A549 (cell line): ENCODE measurements at regions not wholly inside any gene's neighbourhood (a gene's known extent, or its start where the extent isn't known, plus 50 kb on each side); places are given as distances from the start of the nearest gene placed in this dataset.
"Not testable (repeated sequence)": the region's sequence is repeated elsewhere in the genome, so short reads cannot be mapped to it uniquely, and the experiment has no call there.

ENCODE experiments used
- ATAC-seq, 2 experiments: fragments of 200-7000 bp in 1 of 2; fragments of >200 bp in 1 of 2; cut with Nextera tagmentation in 1 of 2; cut with Tn5 transposase in 1 of 2; 3 replicates each; pipeline versions ENCODE4 v1.8.0 to v1.9.1; 2018 to 2020; ENCODE audit warnings: mild to moderate bottlenecking in 1 of 2, moderate library complexity in 1 of 2
- CTCF ChIA-PET: fragments of 300-600 bp; sonication (Branson Sonifier 250); formaldehyde crosslinking; extraction: SDS; loops from one replicate; lab custom pipeline; 2021; ENCODE audit warnings: antibody characterized with exemption, inconsistent platforms; lab: Yijun Ruan, JAX
- POLR2A ChIA-PET: fragments of 350-600 bp; formaldehyde crosslinking; extraction: SDS; loops from one replicate; lab custom pipeline; 2021; ENCODE audit warnings: antibody characterized with exemption, inconsistent platforms; lab: Yijun Ruan, JAX
- DNase-seq, 2 experiments: peaks; one replicate each; pipeline versions ENCODE4 v3.0.0 to v3.0.0-alpha.2; 2011 to 2016; ENCODE audit warnings: low read depth in 1 of 2, low spot score in 1 of 2
- FAIRE-seq: peaks from 2 replicates; lab custom pipeline; 2011; peaks lifted over from hg19 to GRCh38; lab: Jason Lieb, UNC
- H3K27ac ChIP-seq, 2 experiments: fragments of >200 bp; sonication (Bioruptor Twin); formaldehyde crosslinking; 3 replicates each; pipeline ENCODE4 v1.5.1; 2016 to 2017
- H3K4me1 ChIP-seq: fragments of >200 bp; sonication (Bioruptor Twin); formaldehyde crosslinking; 3 replicates; pipeline ENCODE4 v1.6.1; 2016
- H3K4me2 ChIP-seq: fragments of >200 bp; sonication (Bioruptor Twin); formaldehyde crosslinking; 3 replicates; pipeline ENCODE4 v1.6.1; 2016
- H3K4me3 ChIP-seq: fragments of >200 bp; sonication (Bioruptor Twin); formaldehyde crosslinking; 3 replicates; pipeline ENCODE4 v1.5.1; 2016
- H3K9me3 ChIP-seq: fragments of >200 bp; sonication (Bioruptor Twin); formaldehyde crosslinking; 3 replicates; pipeline ENCODE4 v1.6.1; 2016
- ATOH8 ChIP-seq: fragments of 250-450 bp; sonication (Bioruptor Pico); IDR thresholded peaks from 2 replicates; pipeline ENCODE4 v1.5.0; 2020; ENCODE audit warnings: low read depth, mild to moderate bottlenecking, moderate library complexity
- CBX2 ChIP-seq: fragments of 200-600 bp; sonication (generic); IDR thresholded peaks from 2 replicates; pipeline ENCODE4 v1.6.1; 2016; ENCODE audit warnings: low read depth, mild to moderate bottlenecking, borderline replicate concordance
- ELK1 ChIP-seq: fragments of 150-350 bp; IDR thresholded peaks from 2 replicates; pipeline ENCODE4 v1.6.1; 2014; ENCODE audit warnings: low read depth, mild to moderate bottlenecking, low read length
- EP300 ChIP-seq, 2 experiments: fragments of >200 bp; sonication (Bioruptor Twin); formaldehyde crosslinking; IDR thresholded peaks; 2 replicates in 1 of 2; 3 replicates in 1 of 2; pipeline ENCODE4 v1.6.1; 2016 to 2017
- ESRRA ChIP-seq: fragments of 150-350 bp; IDR thresholded peaks from 2 replicates; pipeline ENCODE4 v1.6.1; 2014; ENCODE audit warnings: mild to moderate bottlenecking, low read length, borderline replicate concordance
- GATA3 ChIP-seq: IDR thresholded peaks from 2 replicates; pipeline ENCODE4 v1.6.1; 2012; ENCODE audit warnings: borderline replicate concordance
- HMGXB4 ChIP-seq: fragments of 250-450 bp; sonication (Bioruptor Pico); IDR thresholded peaks from 2 replicates; pipeline ENCODE4 v1.5.0; 2021; ENCODE audit warnings: mild to moderate bottlenecking, moderate library complexity, borderline replicate concordance
- KDM5A ChIP-seq: fragments of 200-600 bp; sonication (generic); IDR thresholded peaks from 2 replicates; pipeline ENCODE4 v1.6.1; 2016; ENCODE audit warnings: antibody characterized with exemption, mild to moderate bottlenecking
- MAFK ChIP-seq: fragments of 450-650 bp; IDR thresholded peaks from 2 replicates; pipeline ENCODE4 v1.6.1; 2014; ENCODE audit not compliant: partially characterized antibody
- MAZ ChIP-seq: fragments of 150-350 bp; IDR thresholded peaks from 2 replicates; pipeline ENCODE4 v1.6.1; 2014; ENCODE audit warnings: antibody characterized with exemption, low read depth, low read length, borderline replicate concordance
- NFE2L2 ChIP-seq: fragments of 150-350 bp; conservative IDR thresholded peaks from 2 replicates; pipeline ENCODE4 v1.6.1; 2014; ENCODE audit warnings: low read length
- NPAS2 ChIP-seq: fragments of 250-450 bp; sonication (Bioruptor Pico); IDR thresholded peaks from 2 replicates; pipeline ENCODE4 v1.8.0; 2022; ENCODE audit warnings: mild to moderate bottlenecking, moderate library complexity, borderline replicate concordance
- POLR2A ChIP-seq: IDR thresholded peaks from 2 replicates; pipeline ENCODE4 v1.6.1; 2012; ENCODE audit warnings: mild to moderate bottlenecking, low read length
- POLR2AphosphoS2 ChIP-seq: conservative IDR thresholded peaks from 2 replicates; pipeline ENCODE4 v1.6.1; 2012; ENCODE audit warnings: low read length, improper control_type of control experiment, inconsistent platforms
- WGBS: methylation state at CpG from one replicate; pipeline ENCODE4 v1.1.6; 2017; ENCODE audit errors: missing lambda C conversion rate; 5-methylcytosine and 5-hydroxymethylcytosine counted together
- TF ChIP-seq, protein P1 (sequence below): fragments of >200 bp; sonication (Bioruptor Twin); formaldehyde crosslinking; IDR thresholded peaks from 3 replicates; pipeline ENCODE4 v1.6.1; 2016
- TF ChIP-seq, protein P2 (sequence below): IDR thresholded peaks from 2 replicates; pipeline ENCODE4 v1.6.1; 2012

- H3K4me2 ChIP-seq = no peak overlapping the region
- H3K27ac ChIP-seq = no peak overlapping the region
- ChIA-PET POLR2A (no interaction called here), CTCF (no interaction called here)
- no peak overlapping the region for H3K4me3 ChIP-seq
- ATAC-seq (no peak), FAIRE-seq (no peak)
- H3K4me1 ChIP-seq = no peaks in the 10 kb centered on the region
- H3K9me3 ChIP-seq = no peaks in the 10 kb centered on the region
- no peak for TF ChIP-seq ELK1
- TF ChIP-seq, all 56 proteins: peak for 0
- no peak for DNase-seq
Observed at GRCh38 chr13:61094865-61095264, 320.8 kb downstream of the PCDH20 start.

GRCh38 chr13:61089894-61090293, 325.8 kb downstream of the PCDH20 start:
- WGBS = 25% methylated on average over 8 of the region's 8 CpGs
- POLR2A ChIA-PET, FAIRE-seq, ATAC-seq, H3K9me3 ChIP-seq, H3K4me2 ChIP-seq, H3K4me1 ChIP-seq, CTCF ChIA-PET, H3K4me3 ChIP-seq, DNase-seq, H3K27ac ChIP-seq: not testable (repeated sequence)

DNA sequence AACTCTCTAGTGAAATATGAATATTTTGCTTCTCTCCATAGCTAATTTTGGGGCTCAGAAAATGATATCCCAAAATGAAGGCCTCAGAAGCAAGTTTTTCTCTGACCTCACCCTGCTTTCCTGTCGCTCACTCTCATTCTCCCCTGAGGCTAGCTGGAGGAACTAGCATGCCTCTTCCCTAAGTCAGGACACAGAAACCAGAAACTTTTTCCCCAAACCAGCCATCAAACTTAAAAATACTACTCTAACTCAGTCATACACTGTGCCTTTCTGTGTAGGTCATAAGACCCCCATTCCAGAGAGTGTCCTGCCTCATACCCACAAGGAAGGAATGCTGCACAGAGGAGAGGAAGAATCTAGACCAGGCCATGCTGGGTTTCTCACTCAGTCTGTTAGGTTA, 329.6 kb downstream of the PCDH20 start:
- no peaks in the 10 kb centered on the region for H3K9me3 ChIP-seq
- H3K4me2 ChIP-seq = no peak overlapping the region
- no peak overlapping the region for H3K27ac ChIP-seq
- no peak for DNase-seq
- TF ChIP-seq MAZ = no peak
- no peak for TF ChIP-seq EP300 (IDR thresholded peaks at IDR 0.05)
- TF ChIP-seq NFE2L2 = no peak
- no peak for TF ChIP-seq POLR2AphosphoS2
- TF ChIP-seq ELK1 = no peak
- no peak for TF ChIP-seq HMGXB4 (CRISPR knock-in tag)
- TF ChIP-seq KDM5A = no peak
- TF ChIP-seq NPAS2 = no peak
- TF ChIP-seq GATA3 = no peak
- TF ChIP-seq, protein P1, sequence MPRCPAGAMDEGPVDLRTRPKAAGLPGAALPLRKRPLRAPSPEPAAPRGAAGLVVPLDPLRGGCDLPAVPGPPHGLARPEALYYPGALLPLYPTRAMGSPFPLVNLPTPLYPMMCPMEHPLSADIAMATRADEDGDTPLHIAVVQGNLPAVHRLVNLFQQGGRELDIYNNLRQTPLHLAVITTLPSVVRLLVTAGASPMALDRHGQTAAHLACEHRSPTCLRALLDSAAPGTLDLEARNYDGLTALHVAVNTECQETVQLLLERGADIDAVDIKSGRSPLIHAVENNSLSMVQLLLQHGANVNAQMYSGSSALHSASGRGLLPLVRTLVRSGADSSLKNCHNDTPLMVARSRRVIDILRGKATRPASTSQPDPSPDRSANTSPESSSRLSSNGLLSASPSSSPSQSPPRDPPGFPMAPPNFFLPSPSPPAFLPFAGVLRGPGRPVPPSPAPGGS = no peak
- TF ChIP-seq, all 56 proteins: peak for 0
- no peak for ATAC-seq
- ChIA-PET CTCF (no interaction called here), POLR2A (no interaction called here)
- Histone ChIP-seq H3K4me1 (no peaks in the 10 kb centered on the region), H3K4me3 (no peak overlapping the region)
- 5% methylated on average over 1 of the region's 1 CpG for WGBS
- no peak for FAIRE-seq

GRCh38 chr13:61084988-61085387, 330.7 kb downstream of the PCDH20 start:
- DNase-seq (no peak), FAIRE-seq (no peak)
- Histone ChIP-seq H3K4me1 (no peaks in the 10 kb centered on the region), H3K4me3 (no peak overlapping the region), H3K4me2 (no peak overlapping the region), H3K9me3 (no peaks in the 10 kb centered on the region)
- CTCF ChIA-PET = no interaction called here
- TF ChIP-seq ELK1 (no peak), MAFK (no peak), ATOH8 (CRISPR knock-in tag) (no peak), POLR2A (no peak), CBX2 (no peak), POLR2AphosphoS2 (no peak), ESRRA (no peak), GATA3 (no peak)
- TF ChIP-seq, protein P2, sequence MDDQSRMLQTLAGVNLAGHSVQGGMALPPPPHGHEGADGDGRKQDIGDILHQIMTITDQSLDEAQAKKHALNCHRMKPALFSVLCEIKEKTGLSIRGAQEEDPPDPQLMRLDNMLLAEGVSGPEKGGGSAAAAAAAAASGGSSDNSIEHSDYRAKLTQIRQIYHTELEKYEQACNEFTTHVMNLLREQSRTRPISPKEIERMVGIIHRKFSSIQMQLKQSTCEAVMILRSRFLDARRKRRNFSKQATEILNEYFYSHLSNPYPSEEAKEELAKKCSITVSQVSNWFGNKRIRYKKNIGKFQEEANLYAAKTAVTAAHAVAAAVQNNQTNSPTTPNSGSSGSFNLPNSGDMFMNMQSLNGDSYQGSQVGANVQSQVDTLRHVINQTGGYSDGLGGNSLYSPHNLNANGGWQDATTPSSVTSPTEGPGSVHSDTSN = no peak
- TF ChIP-seq, all 56 proteins: peak for 0
- no peak overlapping the region for H3K27ac ChIP-seq
- POLR2A ChIA-PET = no interaction called here
- no peak for ATAC-seq
